ENCODE measurements at regions not wholly inside any gene's neighbourhood (a gene's known extent, or its start where the extent isn't known, plus 50 kb on each side); places are given as distances from the start of the nearest gene placed in this dataset.

DNA sequence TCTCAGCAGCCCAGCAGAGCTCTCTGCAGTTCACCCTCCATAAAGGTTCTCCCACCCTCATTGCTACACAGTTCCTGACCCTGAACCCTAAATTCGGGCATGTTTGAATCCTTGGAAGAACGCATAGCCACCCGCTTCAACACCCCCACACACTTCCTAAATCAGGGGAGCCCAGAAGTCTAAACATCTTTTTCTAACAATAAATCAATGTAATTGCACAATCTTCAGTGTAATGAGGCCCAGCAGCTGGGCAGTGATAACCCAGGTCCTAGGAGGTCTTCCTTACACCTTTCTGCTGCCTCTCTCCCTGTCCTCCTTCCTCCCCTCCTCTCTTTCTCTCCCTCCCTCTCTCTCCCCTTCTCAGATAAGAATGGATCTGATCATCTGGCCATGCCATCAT, 88.0 kb downstream of the IRX2 start:
- TF ChIP-seq CTCF (IDR thresholded peaks at IDR 0.05 in 4 of 5, conservative IDR thresholded peaks at IDR 0.05 in 1 of 5): no peak
- no peak for TF ChIP-seq POLR2A (IDR thresholded peaks at IDR 0.05)
